CD1c-positive myeloid dendritic cell (primary cell): ENCODE measurements at regions not wholly inside any gene's neighbourhood (a gene's known extent, or its start where the extent isn't known, plus 50 kb on each side); places are given as distances from the start of the nearest gene placed in this dataset.
"Not testable (repeated sequence)": the region's sequence is repeated elsewhere in the genome, so short reads cannot be mapped to it uniquely, and the experiment has no call there.

Experiments used
- DNase-seq: peaks from one replicate; pipeline ENCODE4 v3.0.0-alpha.2; 2016; ENCODE audit errors: extremely low spot score

- DNase-seq, result no peak
These were observed 92.4 kb upstream of the TGM3 start for GRCh38 chr20:2203436-2203835.

GRCh38 chr20:2204021-2204420 lies 91.8 kb upstream of the TGM3 start:
- DNase-seq, result no peak

DNA sequence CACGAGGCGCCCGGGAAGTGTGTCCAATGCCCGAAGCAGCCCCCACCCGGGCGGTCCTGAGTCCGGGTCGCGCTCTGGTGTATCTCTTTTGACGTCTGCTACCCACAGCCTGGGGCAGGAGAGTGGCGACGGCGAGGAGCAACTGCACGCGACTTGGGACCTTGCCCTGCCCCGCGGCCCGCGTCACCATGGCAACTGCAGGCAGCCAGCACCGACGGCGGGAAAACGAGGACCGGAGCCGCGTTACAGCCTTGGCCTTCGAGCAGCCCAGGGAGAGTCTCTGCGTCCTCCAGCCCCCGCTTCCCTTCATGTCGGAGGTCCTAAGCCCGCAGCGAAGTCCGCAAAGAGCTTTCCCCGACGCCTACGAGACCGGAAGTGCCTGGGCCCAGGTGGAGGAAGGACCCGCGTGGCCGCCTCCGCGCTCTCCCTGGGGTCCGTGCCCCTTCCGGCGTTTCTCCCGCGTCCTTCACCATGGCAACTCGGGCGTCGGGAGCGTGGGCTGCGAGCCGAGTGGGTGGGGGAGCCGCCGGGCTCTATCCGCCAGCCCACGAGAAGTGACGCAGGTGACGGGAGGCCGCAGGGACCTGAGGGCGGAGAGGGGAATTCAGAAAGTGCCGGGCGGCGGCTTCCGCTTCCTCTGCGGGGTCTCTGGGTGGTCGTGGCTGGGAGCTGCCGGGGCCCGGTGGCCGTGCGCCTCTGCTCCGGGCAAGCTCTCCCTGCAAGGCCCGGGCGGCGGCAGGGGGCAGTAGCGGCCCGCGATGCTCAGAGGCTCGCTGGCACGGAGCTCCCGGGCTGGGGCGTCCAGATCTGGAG lies 88.6 kb upstream of the TGM3 start:
- peak; percentile 87 for DNase-seq

GRCh38 chr20:2207770-2208097 lies 88.1 kb upstream of the TGM3 start:
- no peak for DNase-seq

- DNase-seq, result no peak
These were observed 86.9 kb upstream of the TGM3 start for GRCh38 chr20:2208897-2209296.

- peak; percentile 91 for DNase-seq
These were observed 84.9 kb upstream of the TGM3 start for GRCh38 chr20:2210646-2211552.

DNA sequence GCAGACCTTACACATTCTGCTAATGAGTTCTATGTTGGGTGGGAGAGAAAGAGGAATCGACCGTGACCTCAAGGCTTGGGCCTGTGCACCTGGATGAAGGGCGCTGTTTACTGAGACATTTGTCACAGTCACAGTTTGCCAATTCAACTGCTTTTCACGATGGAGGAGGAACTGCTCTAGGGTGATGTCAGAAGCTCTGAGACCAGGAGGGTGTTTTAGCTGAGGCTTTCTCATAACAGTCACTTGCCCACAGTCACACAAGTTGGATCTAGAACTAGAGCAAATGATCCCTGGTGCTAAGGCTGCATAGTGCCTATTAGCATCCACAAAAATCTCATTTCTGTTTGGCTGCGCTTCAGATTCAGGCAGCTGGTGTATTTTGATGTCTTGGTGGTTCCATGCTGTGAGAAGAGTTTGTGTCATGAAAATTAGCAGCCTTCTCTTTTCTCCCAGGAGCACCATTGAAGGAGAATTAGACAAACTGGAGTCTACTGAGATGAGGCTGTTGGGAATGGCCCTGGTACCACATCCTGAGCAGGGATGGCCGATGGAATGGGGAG lies 83.3 kb upstream of the TGM3 start:
- DNase-seq, result peak; percentile 46

DNA sequence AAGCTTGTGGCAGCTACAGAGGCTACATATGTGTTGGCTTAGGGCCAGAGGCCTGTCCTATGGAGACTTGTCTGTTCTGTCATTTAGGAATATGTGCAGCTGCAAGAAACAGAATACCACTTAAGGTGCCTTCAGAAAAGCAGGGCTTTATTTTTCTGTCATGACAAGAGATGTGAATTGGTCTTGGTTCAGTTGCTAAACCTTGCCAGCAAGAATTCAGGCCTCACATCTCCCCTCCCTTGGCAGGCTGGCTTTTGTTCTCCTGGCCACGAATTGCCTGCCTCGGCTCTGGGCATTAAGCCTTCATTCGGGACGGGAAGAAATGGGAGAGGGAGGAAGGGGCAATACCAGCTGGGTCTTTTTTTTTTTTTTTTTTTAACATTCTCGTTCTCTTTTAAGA lies 82.4 kb upstream of the TGM3 start:
- no peak for DNase-seq

- DNase-seq, result peak; percentile 87
These were observed 77.8 kb upstream of the TGM3 start for GRCh38 chr20:2217857-2218539.

DNA sequence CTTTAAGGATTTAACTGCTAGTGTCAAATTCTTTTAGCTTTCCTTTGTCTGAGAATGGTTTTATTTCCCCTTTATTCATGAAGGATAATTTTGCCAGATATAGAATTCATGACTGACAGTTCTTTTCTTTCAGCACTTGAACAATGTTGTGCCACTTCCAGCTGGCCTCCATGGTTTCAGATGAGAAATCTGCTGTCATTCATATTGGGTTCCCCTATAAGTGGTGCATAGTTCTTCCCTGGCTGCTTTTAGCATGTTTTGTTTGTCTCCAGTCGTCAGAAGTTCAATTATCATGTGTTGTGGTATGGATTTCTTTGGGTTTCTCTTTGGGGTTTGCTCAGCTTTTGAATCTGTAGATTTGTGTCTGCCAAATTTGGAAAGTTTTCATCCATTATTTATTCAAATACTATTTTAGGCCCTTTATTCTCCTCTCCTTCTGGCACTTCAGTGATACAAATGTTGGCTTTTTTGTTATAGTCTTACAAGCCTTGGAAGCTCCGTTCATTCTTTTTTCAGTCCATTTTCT lies 76.3 kb upstream of the TGM3 start:
- peak; percentile 13 for DNase-seq

DNA sequence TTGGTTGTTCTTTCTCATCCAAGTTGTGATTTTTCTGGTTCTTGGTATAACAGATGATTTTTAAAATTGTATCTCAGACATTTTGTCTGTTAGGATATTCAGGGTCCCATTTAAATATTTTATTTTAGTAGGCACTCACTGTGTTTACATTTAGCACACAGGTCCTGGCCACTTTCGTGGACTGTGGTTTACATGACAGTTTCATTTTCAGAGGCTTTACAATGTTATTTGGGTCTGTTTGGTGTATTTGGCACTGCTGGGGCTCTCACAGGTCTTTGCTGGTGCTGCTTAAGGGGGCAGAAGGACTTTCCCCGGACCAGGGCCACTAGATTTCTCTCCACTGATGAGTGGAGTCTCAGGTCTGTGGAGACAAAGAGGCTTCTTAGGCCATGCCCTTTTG lies 75.5 kb upstream of the TGM3 start:
- DNase-seq, result no peak

GRCh38 chr20:2221921-2222320 lies 73.9 kb upstream of the TGM3 start:
- DNase-seq, result peak; percentile 33

DNA sequence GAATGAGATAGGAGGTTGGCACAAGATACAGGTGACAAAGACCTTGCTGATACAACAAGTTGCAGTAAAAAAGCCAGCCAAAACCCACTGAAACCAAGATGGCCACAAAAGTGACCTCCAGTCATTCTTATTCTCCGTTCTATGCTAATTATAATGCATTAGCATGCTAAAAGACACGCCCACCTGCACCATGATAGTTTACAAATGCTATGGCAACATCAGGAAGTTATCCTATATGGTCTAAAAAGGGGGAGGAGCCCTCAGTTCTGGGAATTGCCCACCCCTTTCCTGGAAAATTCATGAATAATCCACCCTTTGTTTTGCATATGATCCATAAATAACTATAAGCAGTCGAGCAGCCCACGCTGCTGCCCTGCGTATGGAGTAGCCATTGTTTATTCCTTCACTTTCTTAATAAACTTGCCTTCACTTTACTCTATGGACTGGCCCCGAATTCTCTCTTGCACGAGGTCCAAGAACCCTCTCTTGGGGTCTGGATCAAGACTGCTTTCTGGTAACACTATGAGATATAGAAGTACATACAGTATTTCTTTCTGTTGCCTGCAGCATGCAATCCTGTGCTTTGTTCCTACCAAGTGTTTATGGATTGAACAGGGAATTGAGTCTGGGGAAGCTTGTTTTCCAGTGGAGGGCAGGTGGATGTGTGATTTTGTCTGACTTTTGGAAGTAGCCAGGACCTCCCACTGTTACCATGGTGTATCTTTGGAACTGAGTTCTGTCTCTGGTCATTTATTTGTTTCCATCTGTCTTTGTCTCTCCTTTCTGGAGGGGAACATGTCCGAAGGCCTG lies 72.0 kb upstream of the TGM3 start:
- no peak for DNase-seq

GRCh38 chr20:2224368-2224639 lies 71.5 kb upstream of the TGM3 start:
- no peak for DNase-seq

DNA sequence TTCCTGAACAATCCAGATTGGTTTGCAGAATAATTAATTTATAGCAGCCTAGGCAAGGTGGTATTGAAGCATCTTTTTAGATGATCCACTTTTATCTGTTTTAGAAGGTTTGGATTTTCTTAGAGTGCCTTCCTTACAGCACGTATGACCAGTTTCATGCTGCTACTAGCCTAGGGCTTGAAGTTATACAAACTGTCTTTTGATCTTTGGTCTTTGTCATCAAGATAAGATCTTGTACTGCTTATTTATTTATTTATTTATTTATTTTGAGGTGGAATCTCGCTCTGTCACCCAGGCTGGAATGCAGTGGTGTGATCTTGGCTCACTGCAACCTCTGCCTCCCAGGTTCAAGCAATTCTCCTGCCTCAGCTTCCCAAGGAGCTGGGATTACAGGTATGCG lies 68.5 kb upstream of the TGM3 start:
- not testable (repeated sequence) for DNase-seq

- DNase-seq, result no peak
These were observed 67.9 kb upstream of the TGM3 start for GRCh38 chr20:2227861-2228260.

DNA sequence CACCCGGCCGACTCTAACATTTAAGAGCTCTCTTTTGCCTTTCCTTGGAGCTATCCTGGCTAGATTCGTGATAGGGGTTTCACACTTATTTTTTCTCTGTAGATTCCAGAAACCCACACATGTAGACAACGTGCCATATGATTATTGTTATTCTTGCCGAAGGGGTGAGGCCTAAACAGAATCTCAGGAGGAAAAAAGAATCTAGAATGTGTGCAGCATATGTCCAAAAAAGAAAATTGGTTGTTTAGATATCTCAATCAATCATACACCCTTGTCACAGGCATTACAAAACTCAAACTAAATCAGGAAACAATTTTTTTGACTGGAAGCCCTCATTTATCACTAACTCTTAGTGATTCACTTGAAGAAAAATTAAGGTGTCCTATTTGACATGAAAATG lies 66.9 kb upstream of the TGM3 start:
- DNase-seq, result no peak

DNA sequence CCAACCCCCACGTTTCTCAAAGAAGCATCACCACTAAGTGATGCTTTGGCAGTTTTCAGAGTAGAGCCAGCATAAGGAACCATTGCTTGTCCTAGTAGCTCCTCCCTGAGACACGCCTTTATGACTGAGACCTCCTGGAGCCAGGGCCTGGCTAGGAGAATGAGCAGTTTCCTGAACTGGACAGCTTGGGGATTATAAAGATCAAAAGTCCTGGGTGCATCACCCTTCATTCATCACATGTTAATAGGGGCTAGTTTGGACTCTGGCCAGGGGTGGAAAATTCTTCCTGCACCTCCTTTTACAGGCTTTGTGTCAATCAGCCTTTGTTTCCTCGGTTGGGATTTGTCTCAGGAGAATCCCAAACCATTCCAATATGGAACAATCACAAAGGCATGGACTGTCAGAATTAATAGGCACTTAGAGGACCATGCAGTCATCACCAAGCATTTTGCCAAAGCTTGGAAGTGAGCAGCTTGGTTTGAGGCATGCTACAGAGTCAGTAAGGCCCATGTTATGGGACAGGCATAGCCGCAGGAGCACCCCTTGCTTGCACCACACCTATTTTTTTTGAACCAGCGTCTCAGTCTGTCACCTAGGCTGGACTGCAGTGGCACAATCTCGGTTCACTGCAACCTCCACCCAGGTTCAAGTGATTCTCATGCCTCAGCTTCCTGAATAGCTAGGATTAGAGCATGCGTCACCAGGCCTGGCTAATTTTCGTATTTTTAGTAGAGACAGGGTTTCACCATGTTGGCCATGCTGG lies 64.9 kb upstream of the TGM3 start:
- no peak for DNase-seq

- DNase-seq, result no peak
These were observed 64.1 kb upstream of the TGM3 start for GRCh38 chr20:2231701-2232100.

- DNase-seq, result no peak
These were observed 61.1 kb upstream of the TGM3 start for GRCh38 chr20:2234598-2235191.
